ENCODE measurements at regions not wholly inside any gene's neighbourhood (a gene's known extent, or its start where the extent isn't known, plus 50 kb on each side); places are given as distances from the start of the nearest gene placed in this dataset.

DNA sequence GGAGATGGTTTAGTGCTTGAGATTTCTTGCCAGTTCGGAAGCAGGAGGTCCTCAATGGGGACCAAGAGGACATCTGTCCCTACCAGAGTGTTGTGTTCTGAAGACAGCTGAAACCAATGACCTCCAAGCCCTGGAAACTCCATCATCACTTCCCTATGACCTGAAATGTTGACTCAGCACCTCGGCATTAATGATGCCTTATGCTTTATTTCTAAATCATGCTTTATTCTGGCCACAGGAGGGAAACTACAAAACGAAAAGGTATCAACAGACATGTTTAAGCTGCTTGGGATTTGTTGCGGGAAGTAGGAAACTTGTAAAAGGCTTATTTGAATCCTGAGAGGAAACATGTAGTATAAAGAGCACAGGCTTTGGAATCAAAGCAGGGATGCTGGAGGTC, 389.1 kb upstream of the CHD6 start:
- no peaks in the 10 kb centered on the region for H3K36me3 ChIP-seq (ENCODE audit: control insufficient read depth, insufficient read depth, low read length)
- Mint-ChIP-seq H3K9me3 (ENCODE audit: unreplicated experiment) (peaks cover 47% of the 10 kb centered on the region), H3K36me3 (ENCODE audit: insufficient read depth, unreplicated experiment) (no peaks in the 10 kb centered on the region), H3K27ac (ENCODE audit: unreplicated experiment) (no peak overlapping the region), H3K4me1 (ENCODE audit: low read depth, unreplicated experiment) (no peaks in the 10 kb centered on the region), H3K4me3 (ENCODE audit: unreplicated experiment) (no peak overlapping the region), H3K27me3 (ENCODE audit: insufficient read depth, unreplicated experiment) (no peaks in the 10 kb centered on the region)
- no peak overlapping the region for H3K4me3 ChIP-seq (ENCODE audit: low read depth, low read length)
- TF ChIP-seq, protein P1, sequence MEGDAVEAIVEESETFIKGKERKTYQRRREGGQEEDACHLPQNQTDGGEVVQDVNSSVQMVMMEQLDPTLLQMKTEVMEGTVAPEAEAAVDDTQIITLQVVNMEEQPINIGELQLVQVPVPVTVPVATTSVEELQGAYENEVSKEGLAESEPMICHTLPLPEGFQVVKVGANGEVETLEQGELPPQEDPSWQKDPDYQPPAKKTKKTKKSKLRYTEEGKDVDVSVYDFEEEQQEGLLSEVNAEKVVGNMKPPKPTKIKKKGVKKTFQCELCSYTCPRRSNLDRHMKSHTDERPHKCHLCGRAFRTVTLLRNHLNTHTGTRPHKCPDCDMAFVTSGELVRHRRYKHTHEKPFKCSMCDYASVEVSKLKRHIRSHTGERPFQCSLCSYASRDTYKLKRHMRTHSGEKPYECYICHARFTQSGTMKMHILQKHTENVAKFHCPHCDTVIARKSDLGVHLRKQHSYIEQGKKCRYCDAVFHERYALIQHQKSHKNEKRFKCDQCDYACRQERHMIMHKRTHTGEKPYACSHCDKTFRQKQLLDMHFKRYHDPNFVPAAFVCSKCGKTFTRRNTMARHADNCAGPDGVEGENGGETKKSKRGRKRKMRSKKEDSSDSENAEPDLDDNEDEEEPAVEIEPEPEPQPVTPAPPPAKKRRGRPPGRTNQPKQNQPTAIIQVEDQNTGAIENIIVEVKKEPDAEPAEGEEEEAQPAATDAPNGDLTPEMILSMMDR (IDR thresholded peaks at IDR 0.05; ENCODE audit: insufficient read depth in 1 of 2, low read depth in 1 of 2, low read length in 1 of 2, severe bottlenecking in 1 of 2, unreplicated experiment in 1 of 2), result no peak
- no peaks in the 10 kb centered on the region for H3K4me1 ChIP-seq
- H3K9me3 ChIP-seq, result peaks cover 22% of the 10 kb centered on the region
- H3K27me3 ChIP-seq (replicated peaks; ENCODE audit: control insufficient read depth, insufficient read depth, low read length), result no peaks in the 10 kb centered on the region
- intact Hi-C loops (cut with micrococcal nuclease; ENCODE audit: unreplicated experiment), result no loop called here
- no TSS peak for BruUV-seq (replicated peaks)
- no peak for DNase-seq
- ChIA-PET CTCF (no interaction called here), POLR2A (no interaction called here)

DNA sequence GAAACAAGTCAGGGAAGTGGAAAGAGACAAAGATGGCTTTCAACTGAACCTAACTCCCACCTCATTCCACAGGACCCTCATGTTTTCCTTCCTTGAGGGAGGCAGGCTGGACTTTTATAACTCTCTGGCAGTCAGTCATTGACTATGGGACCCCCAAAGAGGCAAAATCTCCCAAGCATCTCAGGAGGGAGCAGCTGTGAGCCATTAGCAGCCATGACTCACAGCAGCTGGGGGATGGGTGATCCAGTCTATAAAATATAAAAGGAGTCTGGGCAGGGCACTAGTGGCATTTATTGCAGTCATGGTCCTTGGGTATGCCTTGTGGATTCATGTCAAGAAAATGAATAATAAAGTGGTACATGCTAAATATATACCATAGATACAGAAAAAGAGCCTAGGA, 387.0 kb upstream of the CHD6 start:
- Mint-ChIP-seq H3K4me1 (ENCODE audit: low read depth, unreplicated experiment) (no peaks in the 10 kb centered on the region), H3K27ac (ENCODE audit: unreplicated experiment) (no peak overlapping the region), H3K27me3 (ENCODE audit: insufficient read depth, unreplicated experiment) (peaks cover 7% of the 10 kb centered on the region), H3K4me3 (ENCODE audit: unreplicated experiment) (no peak overlapping the region), H3K36me3 (ENCODE audit: insufficient read depth, unreplicated experiment) (no peaks in the 10 kb centered on the region), H3K9me3 (ENCODE audit: unreplicated experiment) (peaks cover 28% of the 10 kb centered on the region)
- H3K4me1 ChIP-seq, result no peaks in the 10 kb centered on the region
- no peak for DNase-seq
- intact Hi-C loops (cut with micrococcal nuclease; ENCODE audit: unreplicated experiment), result no loop called here
- peaks cover 1% of the 10 kb centered on the region; the same call in 1 of the 2 replicates for H3K27me3 ChIP-seq (replicated peaks; ENCODE audit: control insufficient read depth, insufficient read depth, low read length)
- POLR2A ChIA-PET, result no interaction called here
- no peaks in the 10 kb centered on the region for H3K36me3 ChIP-seq (ENCODE audit: control insufficient read depth, insufficient read depth, low read length)
- peaks cover 14% of the 10 kb centered on the region for H3K9me3 ChIP-seq
- no peak overlapping the region for H3K4me3 ChIP-seq (ENCODE audit: low read depth, low read length)
- CTCF ChIA-PET, result no interaction called here
- BruUV-seq (replicated peaks), result no TSS peak
- TF ChIP-seq, protein P1 (IDR thresholded peaks at IDR 0.05; ENCODE audit: insufficient read depth in 1 of 2, low read depth in 1 of 2, low read length in 1 of 2, severe bottlenecking in 1 of 2, unreplicated experiment in 1 of 2), result no peak

DNA sequence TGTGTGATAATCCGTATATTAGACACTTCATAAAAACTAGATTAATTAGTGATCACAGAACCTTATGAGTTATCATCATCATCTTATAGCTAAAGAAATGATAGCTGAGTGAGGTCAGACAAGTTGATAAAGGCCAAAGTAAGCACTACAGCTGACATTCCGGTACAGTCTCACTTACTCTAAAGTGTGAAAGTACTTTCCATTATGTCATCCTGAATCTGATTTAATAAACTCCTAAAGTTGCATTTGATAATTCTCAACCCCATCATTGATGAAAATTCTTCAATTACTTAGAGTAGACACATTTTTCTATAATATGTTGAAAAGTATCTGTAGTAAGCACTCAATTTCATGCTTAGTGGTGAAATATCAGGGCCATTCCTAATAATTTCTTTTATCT, 385.2 kb upstream of the CHD6 start:
- no peak for DNase-seq
- H3K36me3 Mint-ChIP-seq (ENCODE audit: insufficient read depth, unreplicated experiment), result no peaks in the 10 kb centered on the region
- peaks cover 14% of the 10 kb centered on the region for H3K27me3 Mint-ChIP-seq (ENCODE audit: insufficient read depth, unreplicated experiment)
- H3K27me3 ChIP-seq (replicated peaks; ENCODE audit: control insufficient read depth, insufficient read depth, low read length), result peaks cover 1% of the 10 kb centered on the region; the same call in 1 of the 2 replicates
- no peak overlapping the region for H3K4me3 ChIP-seq (ENCODE audit: low read depth, low read length)
- no peaks in the 10 kb centered on the region for H3K36me3 ChIP-seq (ENCODE audit: control insufficient read depth, insufficient read depth, low read length)
- H3K9me3 Mint-ChIP-seq (ENCODE audit: unreplicated experiment), result peaks cover 23% of the 10 kb centered on the region
- H3K27ac Mint-ChIP-seq (ENCODE audit: unreplicated experiment), result no peak overlapping the region
- peaks cover 5% of the 10 kb centered on the region for H3K9me3 ChIP-seq
- H3K4me1 ChIP-seq, result no peaks in the 10 kb centered on the region
- BruUV-seq (replicated peaks), result no TSS peak
- H3K4me1 Mint-ChIP-seq (ENCODE audit: low read depth, unreplicated experiment), result no peaks in the 10 kb centered on the region
- TF ChIP-seq, protein P1 (IDR thresholded peaks at IDR 0.05; ENCODE audit: insufficient read depth in 1 of 2, low read depth in 1 of 2, low read length in 1 of 2, severe bottlenecking in 1 of 2, unreplicated experiment in 1 of 2), result no peak
- intact Hi-C loops (cut with micrococcal nuclease; ENCODE audit: unreplicated experiment), result no loop called here
- POLR2A ChIA-PET, result no interaction called here
- H3K4me3 Mint-ChIP-seq (ENCODE audit: unreplicated experiment), result no peak overlapping the region
- CTCF ChIA-PET, result no interaction called here

Measured in Caco-2 (cell line).